ENCODE measurements at regions not wholly inside any gene's neighbourhood (a gene's known extent, or its start where the extent isn't known, plus 50 kb on each side); places are given as distances from the start of the nearest gene placed in this dataset.

- Histone ChIP-seq H3K9me3 (no peaks in the 10 kb centered on the region), H3K4me3 (no peak overlapping the region), H3K4me1 (no peaks in the 10 kb centered on the region), H3K36me3 (replicated peaks) (no peaks in the 10 kb centered on the region), H3K27me3 (ENCODE audit: low read depth) (no peaks in the 10 kb centered on the region)
- in situ Hi-C loops (cut with MboI; ENCODE audit: low sequenced_read_pairs), result no loop called here
- DNase-seq (ENCODE audit: low spot score in 2 of 2), result no peak
Measured at GRCh38 chr7:55279080-55279845, 85.9 kb upstream of the LANCL2 start.

DNA sequence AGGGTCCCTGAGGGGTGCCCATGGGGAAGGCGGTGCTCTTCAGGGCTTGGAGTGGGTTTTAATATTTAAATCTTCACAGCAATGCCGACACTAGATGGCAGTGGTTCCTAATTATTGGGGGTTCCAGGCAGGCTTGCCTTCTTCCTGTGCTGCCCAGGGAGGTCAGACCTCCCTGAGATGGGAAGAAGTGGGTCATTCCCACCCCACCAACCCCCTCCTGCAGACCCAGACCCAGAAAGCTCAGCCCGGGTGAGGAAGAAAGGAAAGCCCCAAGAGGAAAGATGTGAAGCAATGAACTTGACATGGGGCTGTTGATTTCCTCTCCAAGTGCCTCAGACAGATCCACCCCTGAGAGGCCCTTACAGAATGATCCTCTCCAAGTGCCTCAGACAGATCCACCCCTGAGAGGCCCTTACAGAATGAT lies 85.1 kb upstream of the LANCL2 start:
- Histone ChIP-seq H3K27me3 (ENCODE audit: low read depth) (no peaks in the 10 kb centered on the region), H3K4me1 (no peaks in the 10 kb centered on the region), H3K36me3 (replicated peaks) (no peaks in the 10 kb centered on the region), H3K9me3 (no peaks in the 10 kb centered on the region), H3K4me3 (no peak overlapping the region)
- peak; percentile 18 to 69 for DNase-seq (ENCODE audit: low spot score in 2 of 2)
- in situ Hi-C loops (cut with MboI; ENCODE audit: low sequenced_read_pairs), result no loop called here

- H3K9me3 ChIP-seq, result no peaks in the 10 kb centered on the region
- no peaks in the 10 kb centered on the region for H3K27me3 ChIP-seq (ENCODE audit: low read depth)
- no peaks in the 10 kb centered on the region for H3K4me1 ChIP-seq
- no peak overlapping the region for H3K4me3 ChIP-seq
- no peaks in the 10 kb centered on the region for H3K36me3 ChIP-seq (replicated peaks)
- DNase-seq (ENCODE audit: low spot score in 2 of 2), result no peak
- in situ Hi-C loops (cut with MboI; ENCODE audit: low sequenced_read_pairs), result no loop called here
Measured at GRCh38 chr7:55285665-55286064, 79.5 kb upstream of the LANCL2 start.

DNA sequence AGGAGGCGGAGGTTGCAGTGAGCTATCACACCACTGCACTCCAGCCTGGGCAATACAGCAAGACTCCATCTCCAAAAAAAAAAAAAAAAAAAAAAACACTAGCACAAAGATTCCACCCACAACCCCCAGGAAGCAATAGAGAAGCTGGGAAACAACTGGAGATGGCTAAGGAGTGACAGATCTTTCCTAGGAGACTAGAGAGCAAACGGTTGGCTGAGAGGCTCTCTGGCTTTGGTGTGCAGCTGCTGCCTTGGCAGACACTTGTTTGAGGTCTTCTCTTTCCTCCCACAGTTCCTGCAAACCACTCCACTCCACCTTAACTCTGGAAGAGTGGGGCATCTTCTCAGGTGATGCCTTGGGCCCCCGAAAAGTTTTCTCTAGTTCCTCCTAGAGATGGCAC lies 78.5 kb upstream of the LANCL2 start:
- DNase-seq (ENCODE audit: low spot score in 2 of 2), result no peak
- Histone ChIP-seq H3K4me3 (no peak overlapping the region), H3K9me3 (no peaks in the 10 kb centered on the region), H3K4me1 (no peaks in the 10 kb centered on the region), H3K27me3 (ENCODE audit: low read depth) (no peaks in the 10 kb centered on the region), H3K36me3 (replicated peaks) (no peaks in the 10 kb centered on the region)
- in situ Hi-C loops (cut with MboI; ENCODE audit: low sequenced_read_pairs), result no loop called here

DNA sequence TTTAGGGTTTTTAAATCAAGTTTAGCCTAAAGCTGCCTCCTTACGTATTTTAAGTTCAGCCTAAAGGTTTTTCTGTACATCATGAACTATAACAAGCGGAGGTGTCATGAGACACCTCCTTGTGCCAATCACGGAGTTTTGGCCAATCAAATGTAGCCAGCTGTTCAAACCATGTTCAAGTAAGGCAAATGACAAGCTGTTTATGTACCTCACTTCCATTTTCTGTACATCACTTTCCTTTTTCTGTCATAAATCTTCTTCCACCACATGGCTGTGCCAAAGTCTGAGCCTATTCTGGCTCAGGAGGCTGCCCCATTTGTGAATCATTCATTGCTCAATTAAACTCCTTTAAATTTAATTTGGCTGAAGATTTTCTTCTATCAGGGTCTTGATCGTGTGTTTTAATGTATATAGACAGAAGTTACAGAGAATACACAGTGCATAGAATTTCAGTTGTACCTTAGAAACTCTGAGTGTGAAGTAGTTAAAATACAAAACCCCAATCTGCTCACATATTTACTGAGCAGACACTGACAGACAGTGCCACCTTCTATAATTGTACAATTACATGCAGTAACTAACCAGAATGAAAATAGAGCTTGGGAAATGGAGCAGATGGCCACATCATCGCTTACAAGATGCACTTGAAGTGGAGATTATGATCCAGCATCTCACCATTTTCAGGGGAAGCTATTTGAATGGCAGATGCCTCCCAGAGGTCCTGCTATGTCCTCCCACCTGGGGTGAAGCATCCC lies 76.9 kb upstream of the LANCL2 start:
- H3K9me3 ChIP-seq, result no peaks in the 10 kb centered on the region
- no peaks in the 10 kb centered on the region for H3K4me1 ChIP-seq
- no peak overlapping the region for H3K4me3 ChIP-seq
- in situ Hi-C loops (cut with MboI; ENCODE audit: low sequenced_read_pairs), result no loop called here
- H3K36me3 ChIP-seq (replicated peaks), result no peaks in the 10 kb centered on the region
- no peaks in the 10 kb centered on the region for H3K27me3 ChIP-seq (ENCODE audit: low read depth)
- DNase-seq (ENCODE audit: low spot score in 2 of 2), result no peak

DNA sequence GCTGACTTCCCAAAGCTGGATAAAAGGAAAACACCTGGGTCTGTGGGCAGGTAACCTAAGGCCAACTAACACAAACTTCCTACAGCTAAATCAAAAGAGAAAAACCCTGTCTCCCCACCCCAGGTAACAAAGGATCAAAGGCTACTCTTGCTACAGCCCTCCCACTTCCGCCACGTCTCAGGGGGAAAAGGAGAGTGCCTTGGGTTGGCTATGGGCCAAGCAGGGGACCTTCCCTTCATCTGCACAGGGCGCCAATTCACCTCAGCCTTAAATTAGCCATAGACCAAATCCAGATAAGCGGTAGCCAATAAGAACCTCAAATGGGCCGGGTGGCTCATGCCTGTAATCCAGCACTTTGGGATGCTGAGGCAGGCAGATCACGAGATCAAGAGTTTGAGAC lies 69.1 kb upstream of the LANCL2 start:
- no peak overlapping the region for H3K4me3 ChIP-seq
- no peaks in the 10 kb centered on the region for H3K27me3 ChIP-seq (ENCODE audit: low read depth)
- H3K4me1 ChIP-seq, result no peaks in the 10 kb centered on the region
- H3K9me3 ChIP-seq, result no peaks in the 10 kb centered on the region
- no peak for DNase-seq (ENCODE audit: low spot score in 2 of 2)
- in situ Hi-C loops (cut with MboI; ENCODE audit: low sequenced_read_pairs), result no loop called here
- H3K36me3 ChIP-seq (replicated peaks), result no peaks in the 10 kb centered on the region

DNA sequence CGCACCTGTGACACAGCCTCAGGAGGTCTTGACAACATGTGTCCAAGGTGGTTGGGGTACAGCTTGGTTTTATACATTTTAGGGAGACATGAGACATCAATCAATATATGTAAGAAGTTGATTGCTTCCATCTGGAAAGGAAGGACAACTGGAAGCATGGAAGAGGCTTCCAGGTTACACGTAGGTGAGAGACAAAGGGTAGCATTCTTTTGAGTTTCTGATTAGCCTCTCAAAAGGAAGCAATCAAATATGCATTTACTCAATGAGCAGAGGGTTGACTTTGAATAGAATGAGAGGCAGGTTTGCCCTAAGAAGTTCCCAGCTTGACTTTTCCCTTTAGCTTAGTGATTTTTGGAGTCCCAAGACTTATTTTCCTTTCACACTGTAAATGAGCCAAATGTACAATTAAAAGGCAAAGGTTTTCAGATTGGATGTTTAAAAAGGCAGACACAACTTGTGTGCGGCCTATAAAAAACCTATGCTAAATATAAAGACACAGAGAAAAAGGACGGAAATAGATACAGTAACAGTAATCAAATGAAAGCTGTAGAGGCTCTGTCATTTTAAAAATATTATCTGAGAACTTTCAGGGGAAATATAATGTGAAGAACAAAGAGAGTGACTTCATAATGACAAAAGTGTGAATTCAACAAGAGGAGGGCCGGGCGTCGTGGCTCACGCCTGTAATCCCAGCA lies 65.7 kb upstream of the LANCL2 start:
- Histone ChIP-seq H3K4me3 (no peak overlapping the region), H3K27me3 (ENCODE audit: low read depth) (no peaks in the 10 kb centered on the region), H3K36me3 (replicated peaks) (no peaks in the 10 kb centered on the region), H3K9me3 (no peaks in the 10 kb centered on the region), H3K4me1 (no peaks in the 10 kb centered on the region)
- in situ Hi-C loops (cut with MboI; ENCODE audit: low sequenced_read_pairs), result no loop called here
- no peak for DNase-seq (ENCODE audit: low spot score in 2 of 2)

GRCh38 chr7:55303220-55303619 lies 61.9 kb upstream of the LANCL2 start:
- Histone ChIP-seq H3K9me3 (no peaks in the 10 kb centered on the region), H3K27me3 (ENCODE audit: low read depth) (no peaks in the 10 kb centered on the region), H3K4me1 (no peaks in the 10 kb centered on the region), H3K36me3 (replicated peaks) (no peaks in the 10 kb centered on the region), H3K4me3 (no peak overlapping the region)
- in situ Hi-C loops (cut with MboI; ENCODE audit: low sequenced_read_pairs), result no loop called here
- DNase-seq (ENCODE audit: low spot score in 2 of 2), result no peak

DNA sequence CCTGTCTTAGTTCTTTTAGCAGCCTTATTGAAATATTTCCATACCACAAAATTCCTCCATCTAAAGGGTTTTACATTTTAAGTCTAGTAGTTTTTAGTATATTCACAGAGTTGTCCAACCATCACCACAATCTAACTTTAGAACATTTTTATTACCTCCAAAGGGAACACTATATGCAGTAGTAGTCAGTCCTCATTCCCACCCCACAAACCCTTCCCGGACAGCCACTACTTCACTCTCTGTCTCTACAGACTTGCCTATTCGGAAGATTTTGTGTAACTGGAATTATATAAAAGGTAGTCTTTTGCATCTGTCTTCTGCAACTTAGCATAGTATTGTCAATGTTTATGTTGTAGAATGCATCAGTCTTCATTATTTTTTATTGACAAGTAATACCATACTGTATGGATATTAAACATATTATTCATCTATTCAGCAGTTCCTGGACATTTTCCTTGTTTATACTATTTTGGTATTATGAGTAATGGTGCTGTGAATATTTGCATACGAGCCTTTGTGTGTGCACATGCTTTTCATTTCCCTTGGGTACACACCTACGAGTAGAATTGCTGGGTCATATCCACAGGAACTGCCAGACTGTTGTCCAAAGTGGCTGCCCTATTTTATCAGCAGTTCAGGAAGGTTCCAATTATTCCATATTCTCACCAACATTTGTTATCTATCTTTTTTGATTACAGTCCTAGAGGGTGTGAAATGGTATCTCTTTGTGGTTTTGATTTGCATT lies 60.9 kb upstream of the LANCL2 start:
- Histone ChIP-seq H3K36me3 (replicated peaks) (no peaks in the 10 kb centered on the region), H3K9me3 (no peaks in the 10 kb centered on the region), H3K27me3 (ENCODE audit: low read depth) (no peaks in the 10 kb centered on the region), H3K4me1 (no peaks in the 10 kb centered on the region), H3K4me3 (no peak overlapping the region)
- in situ Hi-C loops (cut with MboI; ENCODE audit: low sequenced_read_pairs), result no loop called here
- DNase-seq (ENCODE audit: low spot score in 2 of 2), result no peak

DNA sequence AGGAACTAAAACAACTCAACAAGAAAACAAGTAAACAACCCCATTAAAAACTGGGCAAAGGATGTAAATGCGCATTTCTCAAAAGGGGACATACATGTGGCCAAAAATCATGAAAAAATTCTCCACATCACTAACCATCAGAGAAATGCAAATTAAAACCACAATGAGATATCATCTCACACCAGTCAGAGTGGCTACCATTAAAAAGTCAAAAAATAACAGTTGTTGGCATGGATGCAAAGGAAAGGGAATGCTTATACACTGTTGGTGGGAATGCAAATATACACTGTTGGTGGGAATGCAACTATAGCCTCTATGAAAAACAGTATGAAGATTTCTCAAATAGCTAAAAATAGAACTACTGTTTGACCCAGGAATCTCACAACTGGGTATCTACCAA lies 60.0 kb upstream of the LANCL2 start:
- Histone ChIP-seq H3K4me1 (no peaks in the 10 kb centered on the region), H3K9me3 (no peaks in the 10 kb centered on the region), H3K4me3 (no peak overlapping the region), H3K27me3 (ENCODE audit: low read depth) (no peaks in the 10 kb centered on the region), H3K36me3 (replicated peaks) (no peaks in the 10 kb centered on the region)
- no peak for DNase-seq (ENCODE audit: low spot score in 2 of 2)
- in situ Hi-C loops (cut with MboI; ENCODE audit: low sequenced_read_pairs), result no loop called here

DNA sequence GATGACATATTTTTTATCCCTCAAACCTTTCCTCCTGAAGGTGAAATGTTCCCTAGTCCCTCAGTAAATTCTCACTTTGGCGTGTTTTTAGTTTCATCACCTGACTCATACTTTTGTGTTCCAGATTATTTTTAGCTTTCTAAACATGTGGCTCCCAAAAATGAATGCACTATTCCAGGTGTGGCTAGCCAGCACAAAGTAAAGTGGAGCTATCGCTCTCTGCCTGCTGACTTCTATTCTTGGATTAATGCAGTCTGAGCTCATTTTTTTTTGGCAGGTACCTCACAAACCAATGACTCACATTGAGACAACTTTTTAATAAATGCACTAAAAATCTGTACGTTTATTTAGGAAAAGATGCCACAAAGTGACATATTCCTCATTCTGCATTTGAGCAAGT lies 58.8 kb upstream of the LANCL2 start:
- H3K9me3 ChIP-seq, result no peaks in the 10 kb centered on the region
- in situ Hi-C loops (cut with MboI; ENCODE audit: low sequenced_read_pairs), result no loop called here
- no peak overlapping the region for H3K4me3 ChIP-seq
- H3K36me3 ChIP-seq (replicated peaks), result no peaks in the 10 kb centered on the region
- H3K27me3 ChIP-seq (ENCODE audit: low read depth), result no peaks in the 10 kb centered on the region
- H3K4me1 ChIP-seq, result no peaks in the 10 kb centered on the region
- DNase-seq (ENCODE audit: low spot score in 2 of 2), result no peak

GRCh38 chr7:55307123-55307916 lies 57.8 kb upstream of the LANCL2 start:
- DNase-seq (ENCODE audit: low spot score in 2 of 2), result no peak
- in situ Hi-C loops (cut with MboI; ENCODE audit: low sequenced_read_pairs), result no loop called here
- no peaks in the 10 kb centered on the region for H3K9me3 ChIP-seq
- H3K36me3 ChIP-seq (replicated peaks), result no peaks in the 10 kb centered on the region
- H3K27me3 ChIP-seq (ENCODE audit: low read depth), result no peaks in the 10 kb centered on the region
- H3K4me1 ChIP-seq, result no peaks in the 10 kb centered on the region
- no peak overlapping the region for H3K4me3 ChIP-seq

All from HAP-1 (cell line).